Esophagus (tissue), 2 donors: ENCODE measurements at regions not wholly inside any gene's neighbourhood (a gene's known extent, or its start where the extent isn't known, plus 50 kb on each side); places are given as distances from the start of the nearest gene placed in this dataset.

Experiments
- H3K27ac ChIP-seq, 2 donors: one replicate each; pipeline ENCODE4 v1.5.1; 2013; ENCODE audit warnings: low read depth in 2 of 2, mild to moderate bottlenecking in 2 of 2, inconsistent platforms in 1 of 2, low read length in 1 of 2, moderate library complexity in 1 of 2
- H3K27me3 ChIP-seq, 2 donors: one replicate each; pipeline ENCODE4 v1.6.1; 2013; ENCODE audit warnings: low read length in 2 of 2, control low read depth in 1 of 2, mild to moderate bottlenecking in 1 of 2; ENCODE audit not compliant: insufficient read depth in 2 of 2, control insufficient read depth in 1 of 2
- H3K36me3 ChIP-seq, 2 donors: one replicate each; pipeline ENCODE4 v1.6.1; 2013; ENCODE audit warnings: low read length in 1 of 2; ENCODE audit not compliant: control insufficient read depth in 2 of 2, insufficient read depth in 2 of 2
- H3K4me1 ChIP-seq, 2 donors: one replicate each; pipeline ENCODE4 v1.6.1; 2013; ENCODE audit warnings: low read length in 1 of 2; ENCODE audit not compliant: control insufficient read depth in 2 of 2, insufficient read depth in 2 of 2
- H3K4me3 ChIP-seq, 2 donors: one replicate each; pipeline ENCODE4 v1.5.1; 2013; ENCODE audit warnings: low read length in 2 of 2, mild to moderate bottlenecking in 2 of 2, low read depth in 1 of 2, moderate library complexity in 1 of 2
- H3K9me3 ChIP-seq, 2 donors: one replicate each; pipeline ENCODE4 v1.6.1; 2013; ENCODE audit warnings: mild to moderate bottlenecking in 2 of 2, low read depth in 1 of 2, low read length in 1 of 2, moderate library complexity in 1 of 2; ENCODE audit not compliant: control insufficient read depth in 2 of 2, insufficient read depth in 1 of 2
- WGBS, 2 donors: extraction: QIAGEN DNeasy Blood & Tissue Kit; methylation state at CpG; one replicate each; pipeline ENCODE4 v1.1.7; 2013; 5-methylcytosine and 5-hydroxymethylcytosine counted together
- donor health status: healthy with polysubstance abuse.
- donor health status: Bipolar disorder and iron deficiency.

- H3K4me1 ChIP-seq: peaks cover 0 to 3% of the 10 kb centered on the region in 2 donors
- no peak overlapping the region for H3K27ac ChIP-seq
- no peaks in the 10 kb centered on the region for H3K36me3 ChIP-seq
- no peak overlapping the region for H3K4me3 ChIP-seq
- peaks cover 0 to 4% of the 10 kb centered on the region in 2 donors for H3K9me3 ChIP-seq
- 35 to 38% methylated on average over 28 of the region's 28 CpGs for WGBS, 2 donors
- peaks cover 0 to 2% of the 10 kb centered on the region in 2 donors for H3K27me3 ChIP-seq
These were observed 59.2 kb upstream of the B3GAT1 start for GRCh38 chr11:134471087-134471715.

- WGBS, 2 donors: 92 to 93% methylated on average over 6 of the region's 6 CpGs
- H3K4me1 ChIP-seq: peaks cover 0 to 3% of the 10 kb centered on the region in 2 donors
These were observed 58.2 kb upstream of the B3GAT1 start for GRCh38 chr11:134470238-134470637.

GRCh38 chr11:134469627-134470026 lies 57.6 kb upstream of the B3GAT1 start:
- 73 to 79% methylated on average over 3 of the region's 3 CpGs for WGBS, 2 donors
- H3K27ac ChIP-seq: no peak overlapping the region
- H3K27me3 ChIP-seq: peaks cover 0 to 9% of the 10 kb centered on the region in 2 donors
- peaks cover 0 to 3% of the 10 kb centered on the region in 2 donors for H3K4me1 ChIP-seq
- no peak overlapping the region for H3K4me3 ChIP-seq
- no peaks in the 10 kb centered on the region for H3K36me3 ChIP-seq
- H3K9me3 ChIP-seq: peaks cover 0 to 4% of the 10 kb centered on the region in 2 donors

More at GRCh38 chr11:134470238-134470637, 58.2 kb upstream of the B3GAT1 start:
- peaks cover 0 to 4% of the 10 kb centered on the region in 2 donors for H3K9me3 ChIP-seq
- no peak overlapping the region for H3K4me3 ChIP-seq
- H3K36me3 ChIP-seq: no peaks in the 10 kb centered on the region
- peaks cover 0 to 7% of the 10 kb centered on the region in 2 donors for H3K27me3 ChIP-seq
- H3K27ac ChIP-seq: no peak overlapping the region

GRCh38 chr11:134468796-134469195 lies 56.8 kb upstream of the B3GAT1 start:
- Histone ChIP-seq H3K4me3 (no peak overlapping the region), H3K36me3 (no peaks in the 10 kb centered on the region), H3K27me3 (peaks cover 0 to 9% of the 10 kb centered on the region in 2 donors), H3K9me3 (peaks cover 0 to 4% of the 10 kb centered on the region in 2 donors), H3K27ac (no peak overlapping the region), H3K4me1 (peaks cover 0 to 3% of the 10 kb centered on the region in 2 donors)
- WGBS, 2 donors: 59 to 63% methylated on average over 3 of the region's 3 CpGs

- peaks cover 0 to 9% of the 10 kb centered on the region in 2 donors for H3K27me3 ChIP-seq
- peaks cover 0 to 4% of the 10 kb centered on the region in 2 donors for H3K9me3 ChIP-seq
- H3K36me3 ChIP-seq: no peaks in the 10 kb centered on the region
- peaks cover 0 to 3% of the 10 kb centered on the region in 2 donors for H3K4me1 ChIP-seq
- no peak overlapping the region for H3K4me3 ChIP-seq
- 79 to 84% methylated on average over 10 of the region's 10 CpGs for WGBS, 2 donors
- no peak overlapping the region for H3K27ac ChIP-seq
These were observed 56.1 kb upstream of the B3GAT1 start for GRCh38 chr11:134468081-134468668.

- H3K4me3 ChIP-seq: no peak overlapping the region
These were observed 54.8 kb upstream of the B3GAT1 start for GRCh38 chr11:134466610-134467567.

GRCh38 chr11:134466156-134466555 lies 54.1 kb upstream of the B3GAT1 start:
- WGBS, 2 donors: 10 to 13% methylated on average over 15 of the region's 15 CpGs

More at GRCh38 chr11:134466610-134467567, 54.8 kb upstream of the B3GAT1 start:
- H3K27me3 ChIP-seq: peaks cover 0 to 7% of the 10 kb centered on the region in 2 donors
- no peaks in the 10 kb centered on the region for H3K36me3 ChIP-seq
- WGBS, 2 donors: 50 to 60% methylated on average over 20 of the region's 20 CpGs
- H3K9me3 ChIP-seq: peaks cover 0 to 4% of the 10 kb centered on the region in 2 donors
- H3K4me1 ChIP-seq: peaks cover 0 to 3% of the 10 kb centered on the region in 2 donors
- H3K27ac ChIP-seq: no peak overlapping the region

GRCh38 chr11:134464981-134465730 lies 53.1 kb upstream of the B3GAT1 start:
- Histone ChIP-seq H3K4me3 (no peak overlapping the region), H3K9me3 (no peaks in the 10 kb centered on the region), H3K27ac (no peak overlapping the region), H3K27me3 (peaks cover 0 to 7% of the 10 kb centered on the region in 2 donors), H3K4me1 (peaks cover 0 to 1% of the 10 kb centered on the region in 2 donors), H3K36me3 (no peaks in the 10 kb centered on the region)
- 65 to 70% methylated on average over 13 of the region's 13 CpGs for WGBS, 2 donors

More at GRCh38 chr11:134466156-134466555, 54.1 kb upstream of the B3GAT1 start:
- Histone ChIP-seq H3K36me3 (no peaks in the 10 kb centered on the region), H3K9me3 (peaks cover 0 to 1% of the 10 kb centered on the region in 2 donors), H3K27ac (no peak overlapping the region), H3K4me3 (no peak overlapping the region), H3K4me1 (peaks cover 0 to 3% of the 10 kb centered on the region in 2 donors), H3K27me3 (peaks cover 0 to 7% of the 10 kb centered on the region in 2 donors)

GRCh38 chr11:134464196-134464595 lies 52.2 kb upstream of the B3GAT1 start:
- H3K4me3 ChIP-seq: no peak overlapping the region
- peaks cover 0 to 7% of the 10 kb centered on the region in 2 donors for H3K27me3 ChIP-seq
- H3K9me3 ChIP-seq: peaks cover 0 to 2% of the 10 kb centered on the region in 2 donors
- no peaks in the 10 kb centered on the region for H3K4me1 ChIP-seq
- H3K27ac ChIP-seq: no peak overlapping the region
- H3K36me3 ChIP-seq: no peaks in the 10 kb centered on the region
- 44 to 56% methylated on average over 6 of the region's 6 CpGs for WGBS, 2 donors
